ENCODE measurements at regions not wholly inside any gene's neighbourhood (a gene's known extent, or its start where the extent isn't known, plus 50 kb on each side); places are given as distances from the start of the nearest gene placed in this dataset.

- FAIRE-seq: no peak
These were observed 86.4 kb downstream of the FOXL1 start for GRCh38 chr16:86664522-86665318.

GRCh38 chr16:86665319-86665675 is 86.9 kb downstream of the FOXL1 start:
- FAIRE-seq: no peak

- FAIRE-seq: no peak
These were observed 87.6 kb downstream of the FOXL1 start for GRCh38 chr16:86665929-86666328.

- no peak for FAIRE-seq
These were observed 88.7 kb downstream of the FOXL1 start for GRCh38 chr16:86667035-86667434.

DNA sequence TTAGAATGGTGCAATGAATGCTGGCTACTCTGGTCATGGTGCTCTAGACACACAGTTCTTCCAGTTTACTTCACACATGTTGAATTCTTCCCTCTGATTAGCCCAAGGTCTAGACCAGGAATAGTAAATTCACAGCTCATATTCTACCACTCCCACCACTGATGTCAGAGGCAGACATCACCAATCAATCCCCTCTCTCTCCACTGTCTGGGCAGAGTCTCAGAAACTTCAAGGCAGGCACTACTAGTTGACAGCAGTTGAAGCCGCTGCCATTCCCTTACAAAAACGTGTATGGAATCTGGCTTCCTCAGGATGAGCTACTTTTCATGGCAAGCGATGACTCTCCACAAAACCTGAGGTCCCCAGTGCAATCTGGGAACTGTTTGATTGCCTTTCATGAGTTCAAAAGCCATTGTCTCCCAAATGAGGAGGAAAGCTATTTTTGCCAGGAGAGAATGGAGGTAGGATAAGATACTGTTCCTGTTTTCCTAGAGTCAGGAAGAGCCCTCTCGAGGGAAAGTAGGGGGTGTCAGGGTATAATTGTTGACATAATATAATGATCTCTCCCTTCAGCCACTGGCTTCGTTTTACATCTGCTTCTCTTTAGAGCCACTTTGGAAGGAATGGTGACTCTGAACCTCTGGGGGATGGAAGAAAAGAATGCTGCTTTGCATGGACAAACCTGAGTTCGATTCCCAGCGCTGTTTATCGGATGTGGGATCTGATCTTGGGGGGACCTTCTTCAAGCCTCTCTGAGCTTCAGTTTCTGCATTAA is 90.0 kb downstream of the FOXL1 start:
- no peak for FAIRE-seq

DNA sequence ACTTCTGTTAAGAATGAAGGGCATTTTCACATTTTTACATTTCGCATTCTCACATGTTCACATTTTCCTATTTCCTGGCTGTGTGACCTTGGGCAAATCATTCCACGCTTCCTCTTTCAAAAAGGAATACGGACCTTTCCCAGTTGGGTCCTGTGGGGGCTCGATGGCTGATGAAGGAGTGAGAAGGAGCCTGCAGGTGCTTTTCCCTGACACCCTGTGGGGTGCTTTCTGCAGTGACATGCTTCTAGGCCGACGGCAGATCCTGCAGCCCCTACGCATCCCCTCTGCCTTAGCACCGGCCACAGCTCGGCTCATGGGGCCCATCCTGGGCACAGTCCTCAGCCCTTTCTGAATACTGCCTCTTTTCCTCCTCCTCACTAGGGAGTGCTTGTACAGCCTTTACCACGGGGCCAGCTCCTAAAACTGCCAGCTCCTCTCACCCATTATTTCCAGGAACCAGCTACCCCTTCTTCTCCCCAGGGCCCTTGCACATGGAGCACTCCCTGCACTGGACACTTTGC is 91.0 kb downstream of the FOXL1 start:
- no peak for FAIRE-seq

DNA sequence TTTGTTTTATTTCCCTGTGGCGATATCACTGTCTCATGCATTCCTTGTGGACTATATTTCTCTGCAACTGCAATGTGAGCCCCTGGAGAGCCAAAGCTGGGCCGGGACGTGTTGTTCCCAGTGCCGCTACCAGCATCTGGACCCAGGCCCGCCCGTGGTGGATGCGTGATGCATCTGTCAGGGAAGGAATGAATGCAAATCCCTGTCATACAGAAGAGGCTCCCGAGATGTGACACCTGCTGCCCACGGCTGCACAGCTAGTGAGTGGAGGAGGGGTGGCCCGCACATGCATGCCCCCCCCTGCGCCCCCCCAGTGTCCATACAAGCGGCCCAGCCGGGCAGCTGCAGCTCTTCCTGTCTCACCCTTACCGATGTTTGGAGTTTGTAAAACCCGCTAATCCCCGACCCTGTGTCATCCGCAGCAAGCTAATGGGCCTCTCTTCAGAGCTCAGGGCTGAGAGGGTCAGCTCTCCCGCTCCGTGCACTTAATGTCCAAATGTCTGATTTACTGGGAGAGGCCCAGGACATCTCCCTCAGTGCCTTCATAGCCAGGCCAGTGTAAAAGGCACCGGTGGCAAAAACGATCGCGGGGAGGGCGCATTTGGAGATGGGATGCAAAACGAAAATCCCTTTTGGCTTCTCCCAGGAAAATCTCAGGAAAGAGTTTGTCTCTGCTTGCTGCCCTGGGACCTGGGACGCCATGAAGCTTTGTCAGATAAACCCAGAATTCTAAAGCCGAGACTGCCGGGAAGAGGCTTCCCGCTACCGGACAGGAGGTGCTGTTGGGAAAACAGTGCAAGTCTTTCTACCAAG is 91.8 kb downstream of the FOXL1 start:
- FAIRE-seq: no peak

DNA sequence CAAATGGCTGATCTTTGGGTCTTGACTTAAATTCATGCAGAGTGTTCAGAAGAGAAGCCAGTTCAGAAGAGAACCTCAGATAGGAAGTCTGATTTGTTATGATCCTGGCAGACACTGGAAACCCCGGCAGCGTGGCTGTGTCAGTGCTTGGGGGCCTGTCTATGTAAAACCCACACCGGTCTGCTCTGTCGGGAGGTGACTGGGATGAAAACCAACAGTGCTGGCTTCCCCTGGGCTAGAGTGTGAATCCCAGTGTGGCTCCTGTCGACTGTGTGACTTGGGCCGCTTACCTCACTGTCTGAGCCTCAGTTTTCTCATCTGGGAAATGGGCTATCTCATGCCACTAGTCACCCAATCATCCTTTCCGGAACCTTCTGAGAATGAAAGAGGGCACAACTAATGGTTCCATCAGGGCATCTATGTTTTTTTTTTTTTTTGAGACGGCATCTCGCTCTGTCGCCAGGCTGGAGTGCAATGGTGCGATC is 92.4 kb downstream of the FOXL1 start:
- no peak for FAIRE-seq

DNA sequence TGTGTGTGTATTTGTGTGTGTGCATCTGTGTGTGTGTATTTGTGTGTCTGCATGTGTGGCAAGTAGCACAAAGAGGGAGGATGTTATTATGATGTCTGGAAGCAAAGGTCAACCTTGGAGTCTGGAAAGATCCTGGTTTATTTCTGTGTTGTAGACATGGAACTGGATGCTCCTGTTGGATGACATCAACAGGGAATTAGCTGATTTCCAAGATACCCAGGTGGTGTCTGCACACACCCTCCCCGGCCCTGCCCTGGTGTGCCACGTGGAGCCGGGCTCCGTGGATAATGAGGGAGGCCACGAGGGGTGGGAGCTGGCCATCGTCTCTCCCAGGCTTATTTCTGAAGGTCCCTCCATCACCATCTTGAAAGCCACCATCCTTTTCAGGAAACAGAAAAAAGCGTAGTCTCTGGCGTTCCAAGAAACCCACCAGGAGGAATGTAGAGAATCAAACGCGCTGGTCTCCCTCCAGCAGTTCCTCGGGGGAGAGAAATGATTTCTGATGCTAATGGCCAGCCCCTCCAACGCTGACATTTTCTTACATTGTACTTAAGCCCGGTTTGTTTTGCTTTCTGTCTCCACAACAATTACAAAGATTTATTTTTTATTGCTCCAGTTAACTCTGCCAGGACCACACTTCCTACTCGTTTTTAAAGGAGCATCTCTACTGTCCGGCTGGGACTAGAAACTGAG is 93.3 kb downstream of the FOXL1 start:
- FAIRE-seq: no peak

- no peak for FAIRE-seq
These were observed 94.0 kb downstream of the FOXL1 start for GRCh38 chr16:86672179-86672863.

DNA sequence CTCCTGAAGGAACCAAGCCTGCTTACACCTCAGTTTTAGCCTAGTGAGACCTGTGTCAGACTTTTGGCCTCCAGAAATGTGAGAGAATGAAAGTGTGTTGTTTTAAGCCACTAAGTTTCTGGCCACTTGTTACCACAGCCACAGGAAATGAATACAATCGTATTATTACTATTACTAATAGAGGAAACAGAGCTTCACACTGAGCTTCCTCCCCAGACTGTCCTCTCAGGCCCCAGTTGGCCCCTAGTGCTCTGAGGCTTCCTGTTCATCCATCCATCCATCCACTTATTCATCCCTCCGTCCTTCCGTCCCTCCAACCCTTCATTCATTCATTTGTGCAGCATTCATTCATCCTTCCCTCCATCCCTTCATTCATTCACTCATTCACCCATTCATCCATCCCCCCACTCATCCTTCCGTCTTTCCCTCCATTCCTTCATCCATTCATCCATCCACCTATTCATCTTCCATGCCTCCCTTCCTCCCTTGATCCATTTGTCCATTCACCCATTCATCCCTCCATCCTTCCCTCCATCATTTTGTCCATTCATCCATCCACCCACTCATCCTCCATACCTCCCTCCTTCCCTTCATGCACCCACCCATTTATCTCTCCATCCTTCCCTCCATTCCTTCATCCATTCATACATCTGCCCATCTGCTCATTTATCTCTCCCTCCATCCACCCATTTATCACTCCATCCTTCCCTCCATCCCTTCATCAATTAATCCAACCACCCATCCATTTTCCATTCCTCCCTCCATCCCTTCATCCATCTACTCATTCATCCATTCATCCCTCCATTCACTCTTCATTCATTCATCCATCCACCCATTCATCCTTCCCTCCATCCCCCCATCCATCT is 95.0 kb downstream of the FOXL1 start:
- no peak for FAIRE-seq

DNA sequence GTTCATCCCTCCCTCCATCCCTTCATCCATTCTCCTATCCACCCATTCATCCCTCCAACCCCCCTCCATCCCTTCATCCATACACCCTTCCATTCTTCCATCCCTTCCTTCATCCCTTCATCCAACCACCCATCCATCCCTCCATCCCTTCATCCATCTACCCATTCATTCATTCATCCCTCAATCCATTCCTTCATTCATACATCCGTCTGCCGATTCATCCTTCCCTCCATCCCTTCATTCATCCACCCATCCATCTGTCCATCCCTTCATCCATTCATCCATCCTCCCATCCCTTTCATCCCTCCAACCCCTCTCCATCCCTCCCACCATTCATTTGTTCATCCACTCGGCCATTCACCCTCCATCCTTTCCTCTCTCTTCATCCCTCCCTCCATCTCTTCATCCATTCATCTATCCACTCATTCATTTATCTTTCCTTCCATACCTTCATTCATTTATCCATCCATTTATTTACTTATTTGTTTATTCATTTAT is 95.7 kb downstream of the FOXL1 start:
- FAIRE-seq: no peak

DNA sequence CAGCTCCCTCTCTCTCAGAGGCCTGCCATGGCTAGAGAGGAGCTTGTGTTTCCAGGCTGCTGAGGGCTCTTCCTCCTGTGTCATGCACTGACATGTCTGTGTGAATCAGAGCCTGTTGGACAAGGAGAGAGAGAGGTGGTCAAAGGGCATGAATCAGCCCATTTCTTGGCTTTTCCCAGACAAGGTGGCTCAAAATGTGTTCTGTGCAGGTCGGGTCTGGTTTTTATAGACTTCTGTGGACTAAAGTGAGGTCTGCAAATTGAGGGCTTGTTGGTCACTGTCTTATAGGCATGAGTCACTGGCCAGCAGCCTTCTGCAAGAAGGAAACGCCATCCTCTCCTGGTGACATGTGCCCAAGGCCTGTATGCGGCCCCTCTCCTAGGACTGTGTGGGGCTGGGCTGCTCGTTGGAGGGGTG is 97.9 kb downstream of the FOXL1 start:
- FAIRE-seq: no peak

DNA sequence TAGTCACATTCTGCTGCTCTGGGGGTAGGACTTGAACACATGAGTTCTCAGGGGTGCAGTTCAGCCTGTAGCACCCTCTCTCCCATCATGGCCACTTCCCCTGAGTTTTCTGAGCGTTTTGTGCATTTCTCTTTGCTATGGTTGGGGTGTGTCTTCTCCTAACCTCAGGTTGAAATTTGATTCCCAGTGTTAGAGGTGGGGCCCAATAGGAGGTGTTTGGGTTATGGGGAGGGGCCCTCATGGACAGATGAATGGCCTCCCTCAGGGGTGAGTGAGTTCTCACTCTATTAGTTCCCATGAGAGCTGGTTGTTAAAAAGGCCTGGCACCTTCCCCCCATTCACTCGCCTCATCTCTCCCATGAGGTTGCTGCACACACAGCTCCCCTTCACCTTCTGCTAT is 101.1 kb downstream of the FOXL1 start:
- FAIRE-seq: no peak

DNA sequence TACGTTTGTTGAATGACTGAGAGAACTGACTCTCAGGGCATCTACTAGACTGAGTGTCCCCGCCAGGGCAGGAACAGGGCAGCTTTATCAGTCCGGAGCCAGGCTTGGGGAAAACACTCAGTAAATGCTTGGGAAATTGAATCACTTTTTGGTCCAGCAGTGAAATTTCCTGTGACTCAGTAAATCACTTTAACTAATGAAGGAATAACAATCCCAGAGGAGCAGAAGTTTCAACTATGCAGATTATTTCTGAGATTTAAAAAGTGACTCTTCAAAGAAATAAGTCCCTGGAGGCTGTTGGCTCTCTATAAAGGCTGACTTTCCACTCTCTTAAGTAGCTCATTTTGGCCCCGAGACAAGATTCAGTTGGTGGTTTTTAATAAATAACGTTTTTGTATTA is 101.8 kb downstream of the FOXL1 start:
- no peak for FAIRE-seq

GRCh38 chr16:86680661-86681030 is 102.3 kb downstream of the FOXL1 start:
- no peak for FAIRE-seq

GRCh38 chr16:86681031-86681756 is 102.8 kb downstream of the FOXL1 start:
- FAIRE-seq: no peak

GRCh38 chr16:86681757-86682106 is 103.4 kb downstream of the FOXL1 start:
- FAIRE-seq: no peak

DNA sequence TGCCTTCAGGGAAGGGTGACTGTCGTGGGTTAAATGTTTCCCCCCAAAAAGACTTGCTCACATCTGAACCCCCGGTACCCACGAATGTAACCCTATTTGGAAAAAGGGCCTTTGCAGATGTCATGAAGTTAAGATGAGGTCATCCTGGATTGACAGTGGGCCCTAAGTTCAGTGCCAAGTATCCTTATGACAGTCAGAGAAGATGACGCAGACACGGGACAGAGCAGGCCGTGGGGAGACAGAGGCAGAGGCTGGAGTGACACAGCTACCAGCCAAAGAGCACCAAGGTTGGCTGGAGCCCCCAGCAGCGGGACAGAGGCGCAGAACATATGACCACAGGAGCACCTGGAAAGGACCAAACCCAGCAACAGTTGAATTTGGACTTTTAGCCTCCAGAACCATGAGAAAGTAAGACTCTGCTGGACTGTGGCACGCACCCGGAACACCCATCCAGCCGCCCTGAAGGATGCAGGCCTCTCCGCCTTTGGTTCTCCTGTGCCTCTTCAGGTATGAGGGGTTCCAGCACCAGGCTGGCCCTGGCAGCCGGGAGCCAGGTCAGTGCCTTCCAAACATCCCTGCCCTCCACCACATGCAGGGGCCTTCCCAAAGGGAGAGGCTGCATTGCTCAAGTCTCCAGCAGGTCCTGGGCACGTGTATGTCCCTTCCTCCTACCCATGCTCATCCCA is 104.0 kb downstream of the FOXL1 start:
- no peak for FAIRE-seq

Data from colon (tissue), 2 donors.